ENCODE measurements at regions not wholly inside any gene's neighbourhood (a gene's known extent, or its start where the extent isn't known, plus 50 kb on each side); places are given as distances from the start of the nearest gene placed in this dataset.

- DNase-seq, result no peak
- no peak for ATAC-seq
- H3K4me1 ChIP-seq, result no peaks in the 10 kb centered on the region
- no peak for TF ChIP-seq CTCF (IDR thresholded peaks at IDR 0.05)
- no peaks in the 10 kb centered on the region for H3K27me3 ChIP-seq (ENCODE audit: low read depth)
- H3K36me3 ChIP-seq, result no peaks in the 10 kb centered on the region
- H3K4me3 ChIP-seq, result no peak overlapping the region
- no peak overlapping the region for H3K27ac ChIP-seq
- H3K9me3 ChIP-seq, result no peaks in the 10 kb centered on the region
- intact Hi-C loops (cut with DNase I), result no loop called here
Measured at GRCh38 chr3:88997260-88997659, 110.2 kb upstream of the EPHA3 start.

DNA sequence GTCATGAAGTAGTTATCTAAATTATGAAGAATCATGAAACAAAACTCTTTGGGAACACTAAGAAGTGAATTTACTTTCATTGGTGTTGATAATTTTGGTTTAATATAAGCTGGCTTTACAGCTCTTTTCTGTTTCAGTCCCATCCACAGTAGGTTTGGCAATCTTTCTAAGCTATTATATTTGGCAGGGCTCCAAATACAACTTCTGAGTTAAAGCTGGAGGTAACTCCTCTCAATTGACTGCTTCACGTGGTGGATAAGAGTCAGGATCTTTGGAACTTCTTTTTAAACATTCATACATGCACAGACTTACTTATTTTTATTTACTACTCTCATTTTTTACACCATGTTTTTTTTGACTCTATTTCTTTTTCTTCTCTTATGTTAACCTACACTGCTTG lies 106.5 kb upstream of the EPHA3 start:
- DNase-seq (no peak), ATAC-seq (no peak)
- no peaks in the 10 kb centered on the region for H3K9me3 ChIP-seq
- H3K4me3 ChIP-seq, result no peak overlapping the region
- no peak overlapping the region for H3K27ac ChIP-seq
- intact Hi-C loops (cut with DNase I), result no loop called here
- H3K27me3 ChIP-seq (ENCODE audit: low read depth), result no peaks in the 10 kb centered on the region
- no peaks in the 10 kb centered on the region for H3K4me1 ChIP-seq
- no peak for TF ChIP-seq CTCF (IDR thresholded peaks at IDR 0.05)
- H3K36me3 ChIP-seq, result no peaks in the 10 kb centered on the region

DNA sequence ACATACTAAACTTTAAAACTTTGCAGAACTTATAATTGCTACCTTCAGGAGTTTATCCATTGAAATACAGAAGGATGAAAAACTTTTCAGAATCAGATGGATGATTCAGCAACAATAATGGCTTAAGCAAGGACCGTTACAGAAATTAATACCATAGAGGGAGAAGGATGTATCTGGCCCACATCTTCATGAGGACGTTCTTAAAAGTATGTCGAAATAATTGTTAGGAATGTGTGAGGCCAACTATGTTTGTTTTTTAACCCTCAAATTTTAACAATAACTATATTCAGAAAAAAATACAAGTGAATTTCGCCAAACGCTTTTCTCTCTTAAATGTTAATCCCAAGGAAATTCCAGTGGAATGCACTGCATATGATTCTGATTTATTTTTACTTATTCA lies 105.2 kb upstream of the EPHA3 start:
- DNase-seq (no peak), ATAC-seq (no peak)
- Histone ChIP-seq H3K36me3 (no peaks in the 10 kb centered on the region), H3K4me1 (no peaks in the 10 kb centered on the region), H3K9me3 (no peaks in the 10 kb centered on the region), H3K27me3 (ENCODE audit: low read depth) (no peaks in the 10 kb centered on the region), H3K27ac (no peak overlapping the region), H3K4me3 (no peak overlapping the region)
- intact Hi-C loops (cut with DNase I), result no loop called here
- no peak for TF ChIP-seq CTCF (IDR thresholded peaks at IDR 0.05)

GRCh38 chr3:89013536-89013935 lies 93.9 kb upstream of the EPHA3 start:
- H3K4me3 ChIP-seq, result no peak overlapping the region
- ATAC-seq, result no peak
- no peak for TF ChIP-seq CTCF (IDR thresholded peaks at IDR 0.05)
- H3K27me3 ChIP-seq (ENCODE audit: low read depth), result no peaks in the 10 kb centered on the region
- H3K9me3 ChIP-seq, result no peaks in the 10 kb centered on the region
- intact Hi-C loops (cut with DNase I), result no loop called here
- H3K4me1 ChIP-seq, result no peaks in the 10 kb centered on the region
- H3K27ac ChIP-seq, result no peak overlapping the region
- DNase-seq, result no peak
- H3K36me3 ChIP-seq, result no peaks in the 10 kb centered on the region

DNA sequence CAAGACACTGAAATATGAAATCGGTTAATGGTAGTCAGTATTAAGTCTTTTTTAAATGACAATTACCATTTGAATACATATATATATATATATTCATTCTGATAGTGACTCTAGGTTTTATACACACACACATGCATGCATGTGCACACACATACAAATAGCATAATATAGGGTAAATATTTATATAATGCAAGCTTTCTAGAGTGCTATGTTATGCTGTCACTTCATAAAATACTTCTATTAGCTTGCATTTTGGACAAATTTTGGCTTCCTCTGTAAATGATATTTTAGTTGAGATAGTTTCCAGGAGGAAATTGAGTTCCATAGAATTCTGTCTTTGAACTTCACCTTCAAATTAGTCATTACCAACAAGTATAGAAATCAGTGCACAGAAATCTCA lies 89.9 kb upstream of the EPHA3 start:
- Histone ChIP-seq H3K27me3 (ENCODE audit: low read depth) (no peaks in the 10 kb centered on the region), H3K4me1 (no peaks in the 10 kb centered on the region), H3K27ac (no peak overlapping the region), H3K4me3 (no peak overlapping the region), H3K9me3 (no peaks in the 10 kb centered on the region), H3K36me3 (no peaks in the 10 kb centered on the region)
- ATAC-seq (no peak), DNase-seq (no peak)
- TF ChIP-seq CTCF (IDR thresholded peaks at IDR 0.05), result no peak
- intact Hi-C loops (cut with DNase I), result no loop called here

DNA sequence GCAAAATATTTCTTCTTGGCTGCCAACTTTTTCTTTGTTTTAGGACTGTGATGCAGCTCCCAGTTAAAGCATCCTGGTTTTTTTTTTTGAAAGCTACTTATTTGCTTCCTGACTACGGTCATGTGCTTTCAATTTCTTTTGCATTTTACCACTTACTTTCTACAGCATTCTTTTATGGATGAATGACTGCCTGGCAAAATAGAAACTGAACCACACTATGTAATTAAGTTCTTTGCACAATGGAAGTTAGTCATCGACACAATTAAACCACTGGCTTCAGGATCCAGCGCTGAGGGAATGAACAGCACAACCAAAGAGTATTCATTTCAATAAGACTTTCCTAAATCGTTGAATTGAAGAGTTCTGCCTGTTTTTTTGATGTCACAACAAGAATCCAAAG lies 82.2 kb upstream of the EPHA3 start:
- Histone ChIP-seq H3K27me3 (ENCODE audit: low read depth) (no peaks in the 10 kb centered on the region), H3K4me1 (no peaks in the 10 kb centered on the region), H3K36me3 (no peaks in the 10 kb centered on the region), H3K27ac (no peak overlapping the region), H3K4me3 (no peak overlapping the region), H3K9me3 (no peaks in the 10 kb centered on the region)
- TF ChIP-seq CTCF (IDR thresholded peaks at IDR 0.05), result no peak
- intact Hi-C loops (cut with DNase I), result no loop called here
- no peak for DNase-seq
- no peak for ATAC-seq

Data from lower lobe of right lung (tissue), 2 donors.